Inferior parietal cortex (tissue), 1 donor: ENCODE measurements at regions not wholly inside any gene's neighbourhood (a gene's known extent, or its start where the extent isn't known, plus 50 kb on each side); places are given as distances from the start of the nearest gene placed in this dataset.

Experiments used
- DNase-seq: peaks from one replicate; pipeline ENCODE4 v3.0.0-alpha.2; 2016; ENCODE audit errors: extremely low spot score

GRCh38 chr2:200752332-200752731, 59.4 kb upstream of the BZW1 start:
- DNase-seq = no peak

GRCh38 chr2:200752835-200753234, 58.9 kb upstream of the BZW1 start:
- DNase-seq = no peak

- no peak for DNase-seq
Observed at GRCh38 chr2:200756618-200757321, 54.9 kb upstream of the BZW1 start.

- no peak for DNase-seq
Observed at GRCh38 chr2:200757399-200757798, 54.3 kb upstream of the BZW1 start.

- DNase-seq = no peak
Observed at GRCh38 chr2:200758341-200758740, 53.4 kb upstream of the BZW1 start.

GRCh38 chr2:200761266-200761665, 50.4 kb upstream of the BZW1 start:
- no peak for DNase-seq
